ENCODE measurements at regions not wholly inside any gene's neighbourhood (a gene's known extent, or its start where the extent isn't known, plus 50 kb on each side); places are given as distances from the start of the nearest gene placed in this dataset.

- TF ChIP-seq, protein P1, sequence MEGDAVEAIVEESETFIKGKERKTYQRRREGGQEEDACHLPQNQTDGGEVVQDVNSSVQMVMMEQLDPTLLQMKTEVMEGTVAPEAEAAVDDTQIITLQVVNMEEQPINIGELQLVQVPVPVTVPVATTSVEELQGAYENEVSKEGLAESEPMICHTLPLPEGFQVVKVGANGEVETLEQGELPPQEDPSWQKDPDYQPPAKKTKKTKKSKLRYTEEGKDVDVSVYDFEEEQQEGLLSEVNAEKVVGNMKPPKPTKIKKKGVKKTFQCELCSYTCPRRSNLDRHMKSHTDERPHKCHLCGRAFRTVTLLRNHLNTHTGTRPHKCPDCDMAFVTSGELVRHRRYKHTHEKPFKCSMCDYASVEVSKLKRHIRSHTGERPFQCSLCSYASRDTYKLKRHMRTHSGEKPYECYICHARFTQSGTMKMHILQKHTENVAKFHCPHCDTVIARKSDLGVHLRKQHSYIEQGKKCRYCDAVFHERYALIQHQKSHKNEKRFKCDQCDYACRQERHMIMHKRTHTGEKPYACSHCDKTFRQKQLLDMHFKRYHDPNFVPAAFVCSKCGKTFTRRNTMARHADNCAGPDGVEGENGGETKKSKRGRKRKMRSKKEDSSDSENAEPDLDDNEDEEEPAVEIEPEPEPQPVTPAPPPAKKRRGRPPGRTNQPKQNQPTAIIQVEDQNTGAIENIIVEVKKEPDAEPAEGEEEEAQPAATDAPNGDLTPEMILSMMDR (IDR thresholded peaks at IDR 0.05; ENCODE audit: low read depth, low read length), result no peak
- no peak for TF ChIP-seq POLR2A (IDR thresholded peaks at IDR 0.05; ENCODE audit: extremely low read depth, insufficient read length)
- TF ChIP-seq MAX (IDR thresholded peaks at IDR 0.05; ENCODE audit: low read depth, low read length), result no peak
Measured at GRCh38 chr12:38417101-38417500, 100.5 kb downstream of the ALG10B start.
